ENCODE measurements at regions not wholly inside any gene's neighbourhood (a gene's known extent, or its start where the extent isn't known, plus 50 kb on each side); places are given as distances from the start of the nearest gene placed in this dataset.

- no peak for DNase-seq (ENCODE audit: low spot score)
These were observed 471.3 kb downstream of the C6orf118 start for GRCh38 chr6:164838068-164838615.

GRCh38 chr6:164836486-164836885, 472.9 kb downstream of the C6orf118 start:
- DNase-seq (ENCODE audit: low spot score): no peak

- no peak for DNase-seq (ENCODE audit: low spot score)
These were observed 477.0 kb downstream of the C6orf118 start for GRCh38 chr6:164832410-164832809.

GRCh38 chr6:164827537-164827936, 481.9 kb downstream of the C6orf118 start:
- no peak for DNase-seq (ENCODE audit: low spot score)

GRCh38 chr6:164826831-164827468, 482.5 kb downstream of the C6orf118 start:
- DNase-seq (ENCODE audit: low spot score): no peak

GRCh38 chr6:164825386-164825785, 484.0 kb downstream of the C6orf118 start:
- DNase-seq (ENCODE audit: low spot score): no peak

GRCh38 chr6:164817662-164818061, 491.7 kb downstream of the C6orf118 start:
- DNase-seq (ENCODE audit: low spot score): no peak

- DNase-seq (ENCODE audit: low spot score): no peak
These were observed 496.7 kb downstream of the C6orf118 start for GRCh38 chr6:164812706-164813105.

GRCh38 chr6:164807125-164807524, 502.3 kb downstream of the C6orf118 start:
- DNase-seq (ENCODE audit: low spot score): no peak

GRCh38 chr6:164795056-164795815, 514.2 kb downstream of the C6orf118 start:
- no peak for DNase-seq (ENCODE audit: low spot score)

- no peak for DNase-seq (ENCODE audit: low spot score)
These were observed 516.7 kb downstream of the C6orf118 start for GRCh38 chr6:164792666-164793065.

GRCh38 chr6:164791498-164791897, 517.9 kb downstream of the C6orf118 start:
- DNase-seq (ENCODE audit: low spot score): no peak

- DNase-seq (ENCODE audit: low spot score): no peak
These were observed 545.6 kb downstream of the C6orf118 start for GRCh38 chr6:164763788-164764187.

- DNase-seq (ENCODE audit: low spot score): no peak
These were observed 552.0 kb downstream of the C6orf118 start for GRCh38 chr6:164757451-164757850.

GRCh38 chr6:164756723-164757122, 552.7 kb downstream of the C6orf118 start:
- DNase-seq (ENCODE audit: low spot score): no peak

- no peak for DNase-seq (ENCODE audit: low spot score)
These were observed 553.3 kb downstream of the C6orf118 start for GRCh38 chr6:164756142-164756541.

- DNase-seq (ENCODE audit: low spot score): no peak
These were observed 555.9 kb downstream of the C6orf118 start for GRCh38 chr6:164753517-164753916.

GRCh38 chr6:164751395-164751794, 558.0 kb downstream of the C6orf118 start:
- DNase-seq (ENCODE audit: low spot score): no peak

- DNase-seq (ENCODE audit: low spot score): no peak
These were observed 559.3 kb downstream of the C6orf118 start for GRCh38 chr6:164750128-164750527.

- DNase-seq (ENCODE audit: low spot score): peak; percentile 59
These were observed 560.0 kb downstream of the C6orf118 start for GRCh38 chr6:164749221-164750064.

- DNase-seq (ENCODE audit: low spot score): no peak
These were observed 565.1 kb downstream of the C6orf118 start for GRCh38 chr6:164744301-164744700.

GRCh38 chr6:164741938-164742451, 567.4 kb downstream of the C6orf118 start:
- no peak for DNase-seq (ENCODE audit: low spot score)

All from SK-N-DZ (cell line).